ENCODE measurements at regions not wholly inside any gene's neighbourhood (a gene's known extent, or its start where the extent isn't known, plus 50 kb on each side); places are given as distances from the start of the nearest gene placed in this dataset.

DNA sequence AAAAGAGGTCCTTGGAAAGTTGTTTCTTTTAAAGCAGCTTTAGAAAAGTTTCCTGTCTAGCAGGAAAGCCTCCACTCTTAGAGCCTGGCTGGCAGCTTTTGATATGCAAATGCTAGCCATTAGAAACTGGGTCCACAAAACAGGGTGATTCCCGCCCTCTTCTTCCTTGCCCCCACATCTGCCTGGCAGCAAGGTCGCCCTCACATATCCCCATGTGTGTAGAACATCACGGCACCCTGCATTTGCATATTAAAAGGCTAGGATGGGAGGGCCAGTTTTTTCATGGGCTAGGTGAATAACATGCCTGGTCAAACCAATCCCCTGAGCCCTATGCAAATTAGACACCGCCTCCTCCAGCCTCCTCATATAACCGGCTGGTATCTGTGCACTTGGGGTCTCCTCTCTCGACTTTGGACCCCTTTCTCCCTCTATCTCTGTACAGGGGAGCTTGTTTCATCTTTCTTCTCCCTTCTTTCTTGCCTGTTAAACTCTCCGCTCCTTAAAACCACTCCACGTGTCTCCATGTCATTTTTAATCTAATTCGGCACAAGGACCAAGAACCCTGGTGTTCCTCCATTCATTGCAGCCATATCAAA, 426.8 kb upstream of the CTNND2 start (continued):
- TF ChIP-seq TCF12 (IDR thresholded peaks at IDR 0.05; ENCODE audit: low read depth, low read length) (peak; percentile 58; the same call in 1 of the 2 replicates), RAD21 (IDR thresholded peaks at IDR 0.05 in 1 of 2, conservative IDR thresholded peaks at IDR 0.05 in 1 of 2; ENCODE audit: low read depth in 2 of 2, low read length in 2 of 2) (no peak), TAF7 (optimal IDR thresholded peaks at IDR 0.05; ENCODE audit: borderline replicate concordance, low read depth, low read length) (peak; percentile 12), CEBPB (IDR thresholded peaks at IDR 0.05; ENCODE audit: low read depth, low read length) (no peak), POU5F1 (IDR thresholded peaks at IDR 0.05; ENCODE audit: low read depth, low read length) (peak; percentile 70; the same call in 1 of the 2 replicates), SIRT6 (IDR thresholded peaks at IDR 0.05; ENCODE audit: low read length) (no peak), POLR2A (IDR thresholded peaks at IDR 0.05; ENCODE audit: control extremely low read depth in 1 of 2, low read depth in 2 of 2, low read length in 2 of 2) (peak in 1 of 2 experiments; percentile 53; a peak in 2 of 3 replicates), JUND (IDR thresholded peaks at IDR 0.05; ENCODE audit: low read length) (no peak), SP1 (IDR thresholded peaks at IDR 0.05; ENCODE audit: low read depth, low read length) (peak; percentile 51; the same call in 1 of the 2 replicates), KDM4A (IDR thresholded peaks at IDR 0.05; ENCODE audit: low read depth, low read length, severe bottlenecking) (no peak), CHD2 (IDR thresholded peaks at IDR 0.05; ENCODE audit: low read length) (no peak), RXRA (IDR thresholded peaks at IDR 0.05; ENCODE audit: insufficient read depth, low read depth, low read length) (no peak), TBP (IDR thresholded peaks at IDR 0.05; ENCODE audit: low read depth, low read length) (peak; percentile 84), BRCA1 (IDR thresholded peaks at IDR 0.05; ENCODE audit: low read depth, low read length) (no peak), RNF2 (IDR thresholded peaks at IDR 0.05; ENCODE audit: borderline replicate concordance, low read depth, low read length, missing control alignments, poor library complexity, severe bottlenecking) (no peak), NRF1 (IDR thresholded peaks at IDR 0.05; ENCODE audit: low read depth, low read length) (no peak)
- TF ChIP-seq, protein P1, sequence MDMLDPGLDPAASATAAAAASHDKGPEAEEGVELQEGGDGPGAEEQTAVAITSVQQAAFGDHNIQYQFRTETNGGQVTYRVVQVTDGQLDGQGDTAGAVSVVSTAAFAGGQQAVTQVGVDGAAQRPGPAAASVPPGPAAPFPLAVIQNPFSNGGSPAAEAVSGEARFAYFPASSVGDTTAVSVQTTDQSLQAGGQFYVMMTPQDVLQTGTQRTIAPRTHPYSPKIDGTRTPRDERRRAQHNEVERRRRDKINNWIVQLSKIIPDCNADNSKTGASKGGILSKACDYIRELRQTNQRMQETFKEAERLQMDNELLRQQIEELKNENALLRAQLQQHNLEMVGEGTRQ (IDR thresholded peaks at IDR 0.05; ENCODE audit: low read length): no peak
- TF ChIP-seq, protein P2, sequence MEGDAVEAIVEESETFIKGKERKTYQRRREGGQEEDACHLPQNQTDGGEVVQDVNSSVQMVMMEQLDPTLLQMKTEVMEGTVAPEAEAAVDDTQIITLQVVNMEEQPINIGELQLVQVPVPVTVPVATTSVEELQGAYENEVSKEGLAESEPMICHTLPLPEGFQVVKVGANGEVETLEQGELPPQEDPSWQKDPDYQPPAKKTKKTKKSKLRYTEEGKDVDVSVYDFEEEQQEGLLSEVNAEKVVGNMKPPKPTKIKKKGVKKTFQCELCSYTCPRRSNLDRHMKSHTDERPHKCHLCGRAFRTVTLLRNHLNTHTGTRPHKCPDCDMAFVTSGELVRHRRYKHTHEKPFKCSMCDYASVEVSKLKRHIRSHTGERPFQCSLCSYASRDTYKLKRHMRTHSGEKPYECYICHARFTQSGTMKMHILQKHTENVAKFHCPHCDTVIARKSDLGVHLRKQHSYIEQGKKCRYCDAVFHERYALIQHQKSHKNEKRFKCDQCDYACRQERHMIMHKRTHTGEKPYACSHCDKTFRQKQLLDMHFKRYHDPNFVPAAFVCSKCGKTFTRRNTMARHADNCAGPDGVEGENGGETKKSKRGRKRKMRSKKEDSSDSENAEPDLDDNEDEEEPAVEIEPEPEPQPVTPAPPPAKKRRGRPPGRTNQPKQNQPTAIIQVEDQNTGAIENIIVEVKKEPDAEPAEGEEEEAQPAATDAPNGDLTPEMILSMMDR (IDR thresholded peaks at IDR 0.05; ENCODE audit: control extremely low read depth in 1 of 3, insufficient read depth in 1 of 3, low read depth in 1 of 3, low read length in 3 of 3): no peak

All from H1 (cell line).